Upper lobe of left lung (tissue), 4 donors: ENCODE measurements at regions not wholly inside any gene's neighbourhood (a gene's known extent, or its start where the extent isn't known, plus 50 kb on each side); places are given as distances from the start of the nearest gene placed in this dataset.

Experiments
- EP300 ChIP-seq, 4 donors: sonication (generic); formaldehyde crosslinking; IDR thresholded peaks; one replicate each; pipeline ENCODE4 v1.5.1; 2017; ENCODE audit warnings: antibody characterized with exemption in 4 of 4, control low read depth in 2 of 4
- POLR2A ChIP-seq, 4 donors: fragments of 450-650 bp; IDR thresholded peaks; one replicate each; pipeline ENCODE4 v1.5.1; 2016 to 2017; ENCODE audit warnings: antibody characterized with exemption in 4 of 4, mild to moderate bottlenecking in 2 of 4
- POLR2AphosphoS5 ChIP-seq, 2 donors: sonication (generic); formaldehyde crosslinking; IDR thresholded peaks; one replicate each; pipeline ENCODE4 v1.5.1; 2017; ENCODE audit warnings: antibody characterized with exemption in 2 of 2
- TF ChIP-seq, protein P1 (sequence below), 6 experiments: fragments of 450-650 bp in 4 of 6; fragments of 200-600 bp in 2 of 6; sonication (generic) in 2 of 6; IDR thresholded peaks; one replicate each; pipeline ENCODE4 v1.5.1; 2016 to 2019; ENCODE audit warnings: antibody characterized with exemption in 6 of 6

DNA sequence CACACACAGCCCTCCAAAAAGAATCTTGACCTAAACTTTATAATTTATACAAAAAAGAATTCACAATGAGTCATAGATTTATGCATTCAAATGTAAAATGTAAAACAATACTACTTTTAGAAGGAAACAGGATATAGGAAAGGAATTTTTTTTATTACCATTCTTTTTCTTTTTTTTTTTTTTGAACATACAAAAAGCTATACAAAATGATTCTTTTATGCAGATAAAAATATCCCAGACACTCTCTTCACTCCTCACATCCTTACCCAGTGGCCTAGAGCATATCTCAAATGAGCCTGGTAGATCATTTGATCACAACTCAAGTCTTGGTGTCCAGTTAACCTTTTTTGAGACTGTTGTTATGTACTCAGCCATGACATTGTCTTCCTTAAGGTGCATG, 307.3 kb upstream of the KLF3 start:
- TF ChIP-seq POLR2A (IDR thresholded peaks at IDR 0.05) (no peak), EP300 (IDR thresholded peaks at IDR 0.05) (no peak), POLR2AphosphoS5 (IDR thresholded peaks at IDR 0.05) (no peak)
- TF ChIP-seq, protein P1, sequence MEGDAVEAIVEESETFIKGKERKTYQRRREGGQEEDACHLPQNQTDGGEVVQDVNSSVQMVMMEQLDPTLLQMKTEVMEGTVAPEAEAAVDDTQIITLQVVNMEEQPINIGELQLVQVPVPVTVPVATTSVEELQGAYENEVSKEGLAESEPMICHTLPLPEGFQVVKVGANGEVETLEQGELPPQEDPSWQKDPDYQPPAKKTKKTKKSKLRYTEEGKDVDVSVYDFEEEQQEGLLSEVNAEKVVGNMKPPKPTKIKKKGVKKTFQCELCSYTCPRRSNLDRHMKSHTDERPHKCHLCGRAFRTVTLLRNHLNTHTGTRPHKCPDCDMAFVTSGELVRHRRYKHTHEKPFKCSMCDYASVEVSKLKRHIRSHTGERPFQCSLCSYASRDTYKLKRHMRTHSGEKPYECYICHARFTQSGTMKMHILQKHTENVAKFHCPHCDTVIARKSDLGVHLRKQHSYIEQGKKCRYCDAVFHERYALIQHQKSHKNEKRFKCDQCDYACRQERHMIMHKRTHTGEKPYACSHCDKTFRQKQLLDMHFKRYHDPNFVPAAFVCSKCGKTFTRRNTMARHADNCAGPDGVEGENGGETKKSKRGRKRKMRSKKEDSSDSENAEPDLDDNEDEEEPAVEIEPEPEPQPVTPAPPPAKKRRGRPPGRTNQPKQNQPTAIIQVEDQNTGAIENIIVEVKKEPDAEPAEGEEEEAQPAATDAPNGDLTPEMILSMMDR (IDR thresholded peaks at IDR 0.05), result no peak
